GM12892 (cell line): ENCODE measurements at regions not wholly inside any gene's neighbourhood (a gene's known extent, or its start where the extent isn't known, plus 50 kb on each side); places are given as distances from the start of the nearest gene placed in this dataset.

ENCODE experiments used
- POLR2A ChIP-seq: IDR thresholded peaks from 2 replicates; pipeline ENCODE4 v1.6.1; 2011; ENCODE audit warnings: low read depth, low read length, control low read depth
- POLR2AphosphoS5 ChIP-seq: IDR thresholded peaks from 2 replicates; pipeline ENCODE4 v1.6.1; 2011; ENCODE audit warnings: low read depth, low read length, control low read depth
- TAF1 ChIP-seq: IDR thresholded peaks from 2 replicates; pipeline ENCODE4 v1.6.1; 2011; ENCODE audit warnings: low read depth, mild to moderate bottlenecking, control low read depth, low read length, borderline replicate concordance

DNA sequence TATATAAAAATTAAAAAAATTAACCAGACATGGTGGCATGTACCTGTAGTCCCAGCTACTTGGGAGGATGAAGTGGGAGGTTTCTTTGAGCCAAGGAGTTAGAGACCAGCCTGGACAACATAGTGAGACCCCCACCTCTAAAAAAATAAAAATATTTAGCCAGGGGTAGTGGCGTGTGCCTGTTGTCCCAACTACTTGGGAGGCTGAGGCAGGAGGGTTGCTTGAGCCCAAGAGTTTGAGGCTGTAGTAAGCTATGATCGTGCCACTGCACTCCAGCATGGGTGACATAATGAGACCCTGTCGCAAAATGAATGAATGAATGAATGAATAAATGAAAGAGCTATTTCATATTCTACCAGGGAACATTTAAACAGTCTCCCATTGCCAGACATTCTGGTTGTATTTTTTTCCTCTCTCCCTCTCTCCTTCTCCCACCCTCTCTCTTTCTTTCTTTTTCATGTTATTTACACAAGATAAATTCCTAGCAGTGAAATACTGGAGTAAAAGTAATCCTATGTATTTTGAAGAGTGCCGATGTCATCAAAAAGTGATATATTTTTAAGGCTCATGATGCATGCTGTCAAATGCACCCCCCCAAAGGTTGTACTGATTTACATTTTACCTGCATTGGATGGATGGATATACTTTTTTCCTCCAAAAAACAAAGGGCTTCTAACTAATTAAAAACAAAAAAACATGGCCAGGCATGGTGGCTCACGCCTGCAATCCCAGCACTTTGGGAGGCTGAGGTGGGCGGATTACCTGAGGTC lies 194.8 kb upstream of the ZNF217 start:
- TF ChIP-seq TAF1 (no peak), POLR2A (no peak), POLR2AphosphoS5 (no peak)
